ENCODE measurements at regions not wholly inside any gene's neighbourhood (a gene's known extent, or its start where the extent isn't known, plus 50 kb on each side); places are given as distances from the start of the nearest gene placed in this dataset.
"Not testable (repeated sequence)": the region's sequence is repeated elsewhere in the genome, so short reads cannot be mapped to it uniquely, and the experiment has no call there.

GRCh38 chr12:131335456-131335855 lies 375.4 kb upstream of the SFSWAP start:
- Histone ChIP-seq H3K27ac (no peak overlapping the region), H3K27me3 (peaks cover 0 to 6% of the 10 kb centered on the region in 2 donors), H3K4me1 (no peaks in the 10 kb centered on the region), H3K4me3 (no peak overlapping the region), H3K36me3 (no peaks in the 10 kb centered on the region), H3K9me3 (no peaks in the 10 kb centered on the region)
- intact Hi-C loops (cut with DNase I; ENCODE audit: low total_unique reads): no loop called here
- DNase-seq: no peak
- no peak for TF ChIP-seq CTCF (IDR thresholded peaks at IDR 0.05)

- H3K27ac ChIP-seq; H3K4me3 ChIP-seq; intact Hi-C loops (cut with DNase I; ENCODE audit: low total_unique reads); H3K36me3 ChIP-seq; H3K27me3 ChIP-seq; H3K9me3 ChIP-seq; H3K4me1 ChIP-seq; DNase-seq: not testable (repeated sequence)
Observed at GRCh38 chr12:131337861-131338260, 373.0 kb upstream of the SFSWAP start.

GRCh38 chr12:131340616-131341210 lies 370.2 kb upstream of the SFSWAP start:
- H3K27ac ChIP-seq: no peak overlapping the region
- DNase-seq: no peak
- intact Hi-C loops (cut with DNase I; ENCODE audit: low total_unique reads): no loop called here
- no peaks in the 10 kb centered on the region for H3K36me3 ChIP-seq
- no peaks in the 10 kb centered on the region for H3K4me1 ChIP-seq
- H3K4me3 ChIP-seq: no peak overlapping the region
- no peaks in the 10 kb centered on the region for H3K9me3 ChIP-seq
- H3K27me3 ChIP-seq: no peaks in the 10 kb centered on the region
- no peak for TF ChIP-seq CTCF (IDR thresholded peaks at IDR 0.05)

- intact Hi-C loops (cut with DNase I; ENCODE audit: low total_unique reads); H3K27me3 ChIP-seq; H3K36me3 ChIP-seq; H3K4me1 ChIP-seq; DNase-seq; H3K4me3 ChIP-seq; H3K27ac ChIP-seq; H3K9me3 ChIP-seq: not testable (repeated sequence)
Observed at GRCh38 chr12:131341608-131342007, 369.3 kb upstream of the SFSWAP start.

- H3K4me1 ChIP-seq; H3K9me3 ChIP-seq; H3K36me3 ChIP-seq; H3K4me3 ChIP-seq; DNase-seq; H3K27me3 ChIP-seq; H3K27ac ChIP-seq; intact Hi-C loops (cut with DNase I; ENCODE audit: low total_unique reads): not testable (repeated sequence)
Observed at GRCh38 chr12:131343436-131343835, 367.5 kb upstream of the SFSWAP start.

GRCh38 chr12:131344715-131345520 lies 366.0 kb upstream of the SFSWAP start:
- H3K9me3 ChIP-seq; H3K36me3 ChIP-seq; DNase-seq; intact Hi-C loops (cut with DNase I; ENCODE audit: low total_unique reads); H3K27ac ChIP-seq; H3K27me3 ChIP-seq; H3K4me3 ChIP-seq; H3K4me1 ChIP-seq: not testable (repeated sequence)

GRCh38 chr12:131345521-131346436 lies 365.1 kb upstream of the SFSWAP start:
- Histone ChIP-seq H3K27ac (no peak overlapping the region), H3K36me3 (no peaks in the 10 kb centered on the region), H3K4me3 (no peak overlapping the region), H3K4me1 (no peaks in the 10 kb centered on the region), H3K9me3 (no peaks in the 10 kb centered on the region), H3K27me3 (peaks cover 0 to 10% of the 10 kb centered on the region in 2 donors)
- intact Hi-C loops (cut with DNase I; ENCODE audit: low total_unique reads): no loop called here
- no peak for TF ChIP-seq CTCF (IDR thresholded peaks at IDR 0.05)
- no peak for DNase-seq
